ENCODE measurements at regions not wholly inside any gene's neighbourhood (a gene's known extent, or its start where the extent isn't known, plus 50 kb on each side); places are given as distances from the start of the nearest gene placed in this dataset.

GRCh38 chr22:34072585-34072984 is 152.3 kb upstream of the LARGE1 start:
- TF ChIP-seq EP300 (IDR thresholded peaks at IDR 0.05; ENCODE audit: low read depth) (no peak), POLR2A (IDR thresholded peaks at IDR 0.05) (no peak), CTCF (IDR thresholded peaks at IDR 0.05) (no peak), POLR2AphosphoS5 (IDR thresholded peaks at IDR 0.05) (no peak)
